CD14-positive monocyte (primary cell): ENCODE measurements at regions not wholly inside any gene's neighbourhood (a gene's known extent, or its start where the extent isn't known, plus 50 kb on each side); places are given as distances from the start of the nearest gene placed in this dataset.

Experiments
- DNase-seq, 3 donors: peaks; one replicate each; pipeline ENCODE4 v3.0.0-alpha.2; 2011 to 2022
- H2AFZ ChIP-seq: 2 replicates; pipeline ENCODE4 v1.6.0; 2012; ENCODE audit warnings: mild to moderate bottlenecking, low read depth, low read length, inconsistent platforms; ENCODE audit not compliant: insufficient read depth, poor library complexity, severe bottlenecking
- H3K27ac ChIP-seq, 2 donors: 1 replicate in 1 of 2; 2 replicates in 1 of 2; pipeline ENCODE4 v1.5.1; 2012 to 2013; ENCODE audit warnings: low read length in 2 of 2, control low read depth in 1 of 2, inconsistent platforms in 1 of 2, low read depth in 1 of 2, mild to moderate bottlenecking in 1 of 2
- H3K27me3 ChIP-seq, 2 donors: one replicate each; pipeline versions ENCODE4 v1.6.0 to v1.6.1; 2011 to 2013; ENCODE audit warnings: low read length in 2 of 2; ENCODE audit not compliant: control insufficient read depth in 2 of 2, insufficient read depth in 2 of 2
- H3K36me3 ChIP-seq, 2 donors: replicated peaks in 1 of 2; 1 replicate in 1 of 2; 2 replicates in 1 of 2; pipeline versions ENCODE4 v1.5.1 to v1.6.1; 2012 to 2013; ENCODE audit warnings: low read length in 2 of 2, control low read depth in 1 of 2, inconsistent platforms in 1 of 2, mild to moderate bottlenecking in 1 of 2; ENCODE audit not compliant: insufficient read depth in 2 of 2, control insufficient read depth in 1 of 2
- H3K4me1 ChIP-seq, 2 donors: 1 replicate in 1 of 2; 2 replicates in 1 of 2; pipeline versions ENCODE4 v1.5.1 to v1.6.1; 2012 to 2013; ENCODE audit warnings: low read length in 2 of 2, control low read depth in 1 of 2, inconsistent platforms in 1 of 2, mild to moderate bottlenecking in 1 of 2, moderate library complexity in 1 of 2; ENCODE audit not compliant: insufficient read depth in 2 of 2, control insufficient read depth in 1 of 2
- H3K4me2 ChIP-seq: replicated peaks from 2 replicates; pipeline ENCODE3; 2012; ENCODE audit warnings: low read length, moderate library complexity, mild to moderate bottlenecking; ENCODE audit not compliant: poor library complexity, severe bottlenecking; ENCODE audit errors: extremely low read depth
- H3K4me3 ChIP-seq, 3 experiments: fragments of 200-600 bp in 1 of 3; sonication (generic) in 1 of 3; replicated peaks in 1 of 3; 1 replicate in 2 of 3; 2 replicates in 1 of 3; pipeline ENCODE4 v1.5.1; 2011 to 2013; ENCODE audit warnings: low read length in 3 of 3, mild to moderate bottlenecking in 3 of 3, control low read depth in 2 of 3, low read depth in 2 of 3, inconsistent platforms in 1 of 3, moderate library complexity in 1 of 3
- H3K79me2 ChIP-seq: 2 replicates; pipeline ENCODE4 v1.6.0; 2012; ENCODE audit warnings: mild to moderate bottlenecking, control low read depth, inconsistent platforms, low read length, moderate library complexity; ENCODE audit not compliant: insufficient read depth
- H3K9ac ChIP-seq: 2 replicates; pipeline ENCODE4 v1.6.0; 2017; ENCODE audit warnings: low read length, mild to moderate bottlenecking; ENCODE audit not compliant: insufficient read depth, poor library complexity, severe bottlenecking
- H3K9me3 ChIP-seq, 2 donors: replicated peaks in 1 of 2; 1 replicate in 1 of 2; 2 replicates in 1 of 2; pipeline versions ENCODE4 v1.5.1 to v1.6.1; 2012 to 2013; ENCODE audit warnings: low read length in 2 of 2, control low read depth in 1 of 2; ENCODE audit not compliant: control insufficient read depth in 1 of 2, insufficient read depth in 1 of 2
- H4K20me1 ChIP-seq: 2 replicates; pipeline ENCODE4 v1.6.0; 2012; ENCODE audit warnings: mild to moderate bottlenecking, low read length, control low read depth, moderate library complexity; ENCODE audit not compliant: insufficient read depth
- H3K27ac Mint-ChIP-seq, 7 donors: one replicate each; pipeline ENCODE4 v1.8.0; 2020; ENCODE audit warnings: mild to moderate bottlenecking in 7 of 7, mixed read lengths in 7 of 7, moderate library complexity in 6 of 7, inconsistent platforms in 2 of 7
- H3K27me3 Mint-ChIP-seq, 3 donors: one replicate each; pipeline ENCODE4 v1.8.0; 2021 to 2022; ENCODE audit warnings: low read depth in 3 of 3, mild to moderate bottlenecking in 3 of 3, mixed read lengths in 3 of 3, moderate library complexity in 3 of 3, inconsistent platforms in 1 of 3
- H3K36me3 Mint-ChIP-seq, 2 donors: one replicate each; pipeline ENCODE4 v1.8.0; 2020; ENCODE audit warnings: mixed read lengths in 2 of 2, inconsistent platforms in 1 of 2, mild to moderate bottlenecking in 1 of 2
- H3K4me1 Mint-ChIP-seq: one replicate; pipeline ENCODE4 v1.8.0; 2020; ENCODE audit warnings: mild to moderate bottlenecking, mixed read lengths
- H3K4me3 Mint-ChIP-seq, 2 donors: one replicate each; pipeline ENCODE4 v1.8.0; 2020; ENCODE audit warnings: mild to moderate bottlenecking in 2 of 2, mixed read lengths in 2 of 2, moderate library complexity in 1 of 2
- H3K9me3 Mint-ChIP-seq, 7 donors: one replicate each; pipeline ENCODE4 v1.8.0; 2020 to 2022; ENCODE audit warnings: mixed read lengths in 7 of 7, mild to moderate bottlenecking in 6 of 7, moderate library complexity in 6 of 7, inconsistent platforms in 2 of 7
- WGBS: methylation state at CpG from one replicate; pipeline ENCODE4 v1.1.5; 2013; ENCODE audit warnings: missing lambda C conversion rate; ENCODE audit not compliant: insufficient coverage; 5-methylcytosine and 5-hydroxymethylcytosine counted together
- intact Hi-C, 2 donors: fragments of 100-400 bp; cut with micrococcal nuclease; formaldehyde crosslinking; loops; one replicate each; pipeline versions ENCODE4 v1.15.0 to v1.15.1; 2023
- TF ChIP-seq, protein P1 (sequence below): fragments of 200-600 bp; IDR thresholded peaks from one replicate; pipeline ENCODE4 v1.8.0; 2022; ENCODE audit warnings: antibody characterized with exemption, mild to moderate bottlenecking

DNA sequence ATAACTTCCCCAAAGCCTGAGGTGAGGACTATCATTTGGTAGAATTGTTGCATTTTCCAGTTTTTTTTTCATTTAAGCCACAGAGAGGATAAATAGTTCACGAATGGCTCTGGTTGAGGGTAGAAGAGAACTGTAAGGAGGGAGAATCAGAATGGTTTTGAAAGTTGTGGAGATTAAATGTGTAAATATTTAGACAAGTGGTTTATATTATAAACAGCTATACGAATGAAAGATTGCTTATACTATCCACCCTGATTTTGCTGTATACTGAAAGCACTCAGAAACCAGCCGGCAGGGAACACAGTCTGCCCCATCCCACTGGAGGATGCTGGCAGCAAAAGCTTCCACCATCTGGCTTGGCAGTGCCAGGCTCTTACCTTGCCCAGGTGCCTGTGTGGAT lies 341.1 kb downstream of the RAPGEF2 start:
- peaks cover 0 to 5% (median 2%) of the 10 kb centered on the region in 3 donors for H3K27me3 Mint-ChIP-seq
- peaks cover 0 to 2% (median 0%) of the 10 kb centered on the region in 7 donors for H3K9me3 Mint-ChIP-seq
- peaks cover 5% of the 10 kb centered on the region for H3K4me1 Mint-ChIP-seq
- TF ChIP-seq, protein P1, sequence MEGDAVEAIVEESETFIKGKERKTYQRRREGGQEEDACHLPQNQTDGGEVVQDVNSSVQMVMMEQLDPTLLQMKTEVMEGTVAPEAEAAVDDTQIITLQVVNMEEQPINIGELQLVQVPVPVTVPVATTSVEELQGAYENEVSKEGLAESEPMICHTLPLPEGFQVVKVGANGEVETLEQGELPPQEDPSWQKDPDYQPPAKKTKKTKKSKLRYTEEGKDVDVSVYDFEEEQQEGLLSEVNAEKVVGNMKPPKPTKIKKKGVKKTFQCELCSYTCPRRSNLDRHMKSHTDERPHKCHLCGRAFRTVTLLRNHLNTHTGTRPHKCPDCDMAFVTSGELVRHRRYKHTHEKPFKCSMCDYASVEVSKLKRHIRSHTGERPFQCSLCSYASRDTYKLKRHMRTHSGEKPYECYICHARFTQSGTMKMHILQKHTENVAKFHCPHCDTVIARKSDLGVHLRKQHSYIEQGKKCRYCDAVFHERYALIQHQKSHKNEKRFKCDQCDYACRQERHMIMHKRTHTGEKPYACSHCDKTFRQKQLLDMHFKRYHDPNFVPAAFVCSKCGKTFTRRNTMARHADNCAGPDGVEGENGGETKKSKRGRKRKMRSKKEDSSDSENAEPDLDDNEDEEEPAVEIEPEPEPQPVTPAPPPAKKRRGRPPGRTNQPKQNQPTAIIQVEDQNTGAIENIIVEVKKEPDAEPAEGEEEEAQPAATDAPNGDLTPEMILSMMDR, result no peak
- Histone ChIP-seq H3K36me3 (no peaks in the 10 kb centered on the region), H3K4me1 (no peaks in the 10 kb centered on the region), H2AFZ (no peak overlapping the region), H3K79me2 (no peaks in the 10 kb centered on the region), H3K4me3 (no peak overlapping the region), H3K9ac (no peak overlapping the region), H3K9me3 (no peaks in the 10 kb centered on the region), H3K27me3 (no peaks in the 10 kb centered on the region), H3K27ac (no peak overlapping the region), H3K4me2 (no peak overlapping the region), H4K20me1 (no peaks in the 10 kb centered on the region)
- peak overlapping the region in 1 of 7 donors; percentile 10 for H3K27ac Mint-ChIP-seq
- no CpG with 5 or more reads among the region's 3 CpGs for WGBS
- DNase-seq, result no peak
- H3K4me3 Mint-ChIP-seq, result no peak overlapping the region
- H3K36me3 Mint-ChIP-seq, result no peaks in the 10 kb centered on the region
- intact Hi-C loops, result no loop called here

DNA sequence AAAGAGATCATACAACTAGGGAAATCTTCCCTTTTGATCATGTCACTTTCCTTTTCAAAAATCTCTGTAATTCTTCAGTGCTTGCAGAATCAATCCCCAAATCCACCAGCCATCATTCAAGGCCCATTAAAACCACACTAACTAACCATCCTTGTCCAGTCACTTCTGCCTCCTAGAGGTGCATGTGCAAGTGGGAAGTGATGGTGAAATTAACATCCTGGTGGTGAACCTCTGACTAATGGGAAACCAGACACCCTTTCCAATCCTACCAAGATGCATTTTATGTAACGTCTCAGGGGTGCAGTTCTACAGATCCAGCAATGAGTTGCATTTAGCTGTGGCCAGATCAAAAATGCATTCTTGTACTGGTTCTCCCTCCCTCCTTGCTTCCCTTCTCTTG lies 341.8 kb downstream of the RAPGEF2 start:
- Mint-ChIP-seq H3K9me3 (peaks cover 0 to 2% (median 0%) of the 10 kb centered on the region in 7 donors), H3K27me3 (peaks cover 0 to 3% (median 0%) of the 10 kb centered on the region in 3 donors), H3K4me3 (no peak overlapping the region), H3K36me3 (no peaks in the 10 kb centered on the region), H3K4me1 (peaks cover 5% of the 10 kb centered on the region), H3K27ac (no peak overlapping the region)
- peak in 1 of 3 donors; percentile 8 for DNase-seq
- intact Hi-C loops, result no loop called here
- Histone ChIP-seq H3K4me2 (no peak overlapping the region), H3K27me3 (no peaks in the 10 kb centered on the region), H2AFZ (no peak overlapping the region), H3K4me1 (no peaks in the 10 kb centered on the region), H4K20me1 (no peaks in the 10 kb centered on the region), H3K9me3 (no peaks in the 10 kb centered on the region), H3K9ac (no peak overlapping the region), H3K27ac (no peak overlapping the region), H3K79me2 (no peaks in the 10 kb centered on the region), H3K36me3 (no peaks in the 10 kb centered on the region), H3K4me3 (no peak overlapping the region)
- TF ChIP-seq, protein P1, result no peak
- WGBS, result 0% methylated on average over 1 of the region's 1 CpG
